Body of pancreas (tissue), 4 donors: ENCODE measurements at regions not wholly inside any gene's neighbourhood (a gene's known extent, or its start where the extent isn't known, plus 50 kb on each side); places are given as distances from the start of the nearest gene placed in this dataset.
"Not testable (repeated sequence)": the region's sequence is repeated elsewhere in the genome, so short reads cannot be mapped to it uniquely, and the experiment has no call there.

Experiments
- ATAC-seq: fragments of 150-250 bp; one replicate; pipeline ENCODE4 v1.9.1; 2016
- DNase-seq, 4 donors: peaks; one replicate each; pipeline ENCODE4 v3.0.0-alpha.2; 2019
- H3K27ac ChIP-seq, 4 donors: fragments of 200-600 bp; sonication (generic); 1 replicate in 3 of 4; 2 replicates in 1 of 4; pipeline versions ENCODE4 v1.5.1 to v1.6.1; 2016 to 2019; ENCODE audit warnings: mild to moderate bottlenecking in 1 of 4, mixed read lengths in 1 of 4, moderate library complexity in 1 of 4
- H3K27me3 ChIP-seq, 2 donors: fragments of 200-600 bp; sonication (generic); one replicate each; pipeline ENCODE4 v1.6.0; 2016; ENCODE audit warnings: mild to moderate bottlenecking in 1 of 2
- H3K36me3 ChIP-seq, 2 donors: fragments of 200-600 bp; sonication (generic); replicated peaks in 1 of 2; 2 replicates each; pipeline ENCODE4 v1.5.1; 2016; ENCODE audit warnings: low read depth in 2 of 2; ENCODE audit not compliant: insufficient read depth in 1 of 2
- H3K4me1 ChIP-seq: fragments of 200-600 bp; sonication (generic); one replicate; pipeline ENCODE4 v1.6.0; 2016
- H3K4me3 ChIP-seq, 2 donors: fragments of 200-600 bp; sonication (generic); 1 replicate in 1 of 2; 2 replicates in 1 of 2; pipeline ENCODE4 v1.5.1; 2016 to 2019
- H3K9me3 ChIP-seq, 3 donors: fragments of 200-600 bp; sonication (generic); 1 replicate in 2 of 3; 2 replicates in 1 of 3; pipeline ENCODE4 v1.5.1; 2016
- CTCF ChIP-seq, 7 experiments: fragments of 450-650 bp in 4 of 7; fragments of 200-600 bp in 3 of 7; sonication (generic) in 3 of 7; IDR thresholded peaks; one replicate each; pipeline ENCODE4 v1.5.1; 2016 to 2019; ENCODE audit warnings: antibody characterized with exemption in 7 of 7
- POLR2A ChIP-seq, 3 donors: fragments of 450-650 bp; IDR thresholded peaks; one replicate each; pipeline ENCODE4 v1.6.1; 2016; ENCODE audit warnings: antibody characterized with exemption in 3 of 3, mild to moderate bottlenecking in 2 of 3
- WGBS, 2 donors: methylation state at CpG; one replicate each; pipeline ENCODE4 v1.1.5; 2017; 5-methylcytosine and 5-hydroxymethylcytosine counted together
- intact Hi-C: fragments of 100-400 bp; cut with DNase I; formaldehyde crosslinking; loops from one replicate; pipeline ENCODE4 v1.15.1; 2023

DNA sequence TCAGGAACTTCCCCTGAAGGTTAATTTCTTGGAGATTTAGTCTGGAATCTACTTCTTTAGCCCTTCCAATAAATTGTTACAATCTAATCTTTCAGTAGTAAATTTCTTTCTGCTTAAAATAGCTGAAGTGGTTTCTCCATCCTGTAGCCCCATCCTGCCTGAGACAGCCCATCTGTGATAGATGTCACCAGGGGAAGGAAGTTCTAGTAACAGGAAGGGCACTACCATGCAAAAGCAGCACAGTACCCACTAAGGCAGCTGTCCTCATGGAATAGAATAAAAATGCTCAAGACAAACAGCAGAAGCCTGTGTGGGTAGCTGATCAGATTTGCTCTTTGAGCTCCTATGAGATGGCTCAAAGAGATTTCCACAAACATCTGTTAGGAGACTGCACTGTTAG lies 1036.5 kb downstream of the SLITRK5 start:
- ATAC-seq: no peak
- no peak for DNase-seq
- H3K4me1 ChIP-seq: no peaks in the 10 kb centered on the region
- H3K27me3 ChIP-seq: no peaks in the 10 kb centered on the region
- TF ChIP-seq CTCF (IDR thresholded peaks at IDR 0.05) (no peak), POLR2A (IDR thresholded peaks at IDR 0.05) (no peak)
- H3K36me3 ChIP-seq: no peaks in the 10 kb centered on the region
- no peak overlapping the region for H3K4me3 ChIP-seq
- H3K9me3 ChIP-seq: no peaks in the 10 kb centered on the region
- intact Hi-C loops: no loop called here
- no peak overlapping the region for H3K27ac ChIP-seq

- ATAC-seq (no peak), DNase-seq (no peak)
- Histone ChIP-seq H3K4me3 (no peak overlapping the region), H3K9me3 (no peaks in the 10 kb centered on the region), H3K27me3 (no peaks in the 10 kb centered on the region), H3K36me3 (no peaks in the 10 kb centered on the region), H3K4me1 (no peaks in the 10 kb centered on the region), H3K27ac (no peak overlapping the region)
- 81 to 86% methylated on average over 21 to 22 of the region's 22 CpGs for WGBS, 2 donors
- TF ChIP-seq CTCF (IDR thresholded peaks at IDR 0.05): no peak
- TF ChIP-seq POLR2A (IDR thresholded peaks at IDR 0.05): no peak
- intact Hi-C loops: no loop called here
These were observed 1046.8 kb downstream of the SLITRK5 start for GRCh38 chr13:88717946-88718345.

- Histone ChIP-seq H3K4me1 (no peaks in the 10 kb centered on the region), H3K4me3 (no peak overlapping the region), H3K36me3 (no peaks in the 10 kb centered on the region), H3K27ac (no peak overlapping the region), H3K27me3 (no peaks in the 10 kb centered on the region), H3K9me3 (no peaks in the 10 kb centered on the region)
- TF ChIP-seq CTCF (IDR thresholded peaks at IDR 0.05): no peak
- no peak for TF ChIP-seq POLR2A (IDR thresholded peaks at IDR 0.05)
- 81 to 85% methylated on average over 1 of the region's 1 CpG for WGBS, 2 donors
- ATAC-seq (no peak), DNase-seq (no peak)
- intact Hi-C loops: no loop called here
These were observed 1047.6 kb downstream of the SLITRK5 start for GRCh38 chr13:88718781-88719180.

DNA sequence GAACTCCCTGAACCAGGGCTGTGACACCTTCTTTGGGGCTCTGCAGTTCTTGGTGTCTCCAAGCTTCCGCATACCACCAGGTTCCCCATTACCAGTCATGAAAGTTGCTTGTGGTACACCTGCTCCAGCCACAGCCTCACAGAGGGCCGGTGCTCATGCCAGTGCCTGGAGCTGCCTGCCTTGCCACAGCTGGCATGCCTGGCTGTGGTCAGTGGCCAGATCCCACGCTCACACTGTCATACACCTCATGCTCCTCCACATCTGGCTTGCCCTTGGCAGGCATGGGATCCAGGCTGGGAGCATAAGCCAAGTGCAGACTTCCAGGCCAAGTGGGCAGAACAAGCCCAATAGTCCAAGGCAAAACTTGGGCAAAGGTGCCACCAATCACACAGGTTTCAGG lies 1054.9 kb downstream of the SLITRK5 start:
- no peaks in the 10 kb centered on the region for H3K36me3 ChIP-seq
- 64 to 77% methylated on average over 2 to 3 of the region's 3 CpGs for WGBS, 2 donors
- TF ChIP-seq POLR2A (IDR thresholded peaks at IDR 0.05): no peak
- TF ChIP-seq CTCF (IDR thresholded peaks at IDR 0.05): no peak
- no peaks in the 10 kb centered on the region for H3K9me3 ChIP-seq
- H3K4me1 ChIP-seq: no peaks in the 10 kb centered on the region
- no peaks in the 10 kb centered on the region for H3K27me3 ChIP-seq
- DNase-seq: no peak
- H3K4me3 ChIP-seq: no peak overlapping the region
- H3K27ac ChIP-seq: no peak overlapping the region
- intact Hi-C loops: no loop called here
- no peak for ATAC-seq

DNA sequence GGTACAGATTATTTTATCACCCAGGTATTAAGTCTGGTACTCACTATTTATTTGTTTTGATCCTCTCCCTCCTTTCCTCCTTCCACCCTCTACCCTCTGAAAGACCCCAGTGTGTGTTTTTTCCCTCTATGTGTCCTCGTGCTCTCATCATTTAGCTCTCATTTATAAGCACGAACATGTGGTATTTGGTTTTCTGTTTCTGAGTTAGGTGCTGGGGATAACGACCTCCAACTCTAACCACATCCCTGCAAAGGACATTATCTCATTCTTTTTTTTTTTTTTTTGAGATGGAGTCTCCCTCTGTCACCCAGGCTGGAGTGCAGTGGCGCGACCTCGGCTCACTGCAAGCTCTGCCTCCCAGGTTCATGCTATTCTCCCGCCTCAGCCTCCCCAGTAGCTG lies 1056.1 kb downstream of the SLITRK5 start:
- H3K36me3 ChIP-seq: not testable (repeated sequence)

More for the DNA sequence above, 1056.1 kb downstream of the SLITRK5 start:
- H3K27me3 ChIP-seq, H3K27ac ChIP-seq, DNase-seq, intact Hi-C loops, H3K4me3 ChIP-seq, H3K4me1 ChIP-seq, H3K9me3 ChIP-seq, ATAC-seq: not testable (repeated sequence)
- 71 to 75% methylated on average over 7 of the region's 7 CpGs for WGBS, 2 donors
